OCI-LY1 (cell line): ENCODE measurements at regions not wholly inside any gene's neighbourhood (a gene's known extent, or its start where the extent isn't known, plus 50 kb on each side); places are given as distances from the start of the nearest gene placed in this dataset.

Experiments used
- H2AFZ ChIP-seq: fragments of 200-600 bp; sonication (generic), shearing (Covaris generic); 2 replicates; pipeline ENCODE4 v1.6.0; 2014; ENCODE audit warnings: antibody characterized with exemption, mild to moderate bottlenecking, low read length
- H3F3A ChIP-seq: fragments of 200-600 bp; sonication (generic), shearing (Covaris generic); 2 replicates; pipeline ENCODE4 v1.6.0; 2014; ENCODE audit warnings: mild to moderate bottlenecking, antibody characterized with exemption, low read length, moderate library complexity; ENCODE audit not compliant: insufficient read depth
- H3K27ac ChIP-seq: fragments of 200-600 bp; sonication (generic); 2 replicates; pipeline ENCODE4 v1.5.1; 2014; ENCODE audit warnings: low read length, mixed run types, mild to moderate bottlenecking, low read depth; ENCODE audit not compliant: poor library complexity, severe bottlenecking
- H3K27me3 ChIP-seq: fragments of 200-600 bp; sonication (generic); 2 replicates; pipeline ENCODE4 v1.6.0; 2014; ENCODE audit warnings: antibody characterized with exemption, mild to moderate bottlenecking, low read length, moderate library complexity; ENCODE audit not compliant: insufficient read depth
- H3K36me3 ChIP-seq: fragments of 200-600 bp; sonication (generic); 2 replicates; pipeline ENCODE4 v1.6.1; 2014; ENCODE audit warnings: mild to moderate bottlenecking, antibody characterized with exemption, low read length, moderate library complexity, mixed read lengths; ENCODE audit not compliant: insufficient read depth
- H3K4me1 ChIP-seq: fragments of 200-600 bp; sonication (generic); 2 replicates; pipeline ENCODE4 v1.5.1; 2014; ENCODE audit warnings: mild to moderate bottlenecking, low read length, moderate library complexity; ENCODE audit not compliant: insufficient read depth, severe bottlenecking
- H3K4me2 ChIP-seq: fragments of 200-600 bp; sonication (generic), shearing (Covaris generic); 2 replicates; pipeline ENCODE4 v1.6.1; 2014; ENCODE audit warnings: low read length
- H3K4me3 ChIP-seq: fragments of 200-600 bp; sonication (generic); 2 replicates; pipeline ENCODE4 v1.5.1; 2014; ENCODE audit warnings: low read length, low read depth, mild to moderate bottlenecking, mixed read lengths; ENCODE audit not compliant: poor library complexity, severe bottlenecking
- H3K79me2 ChIP-seq: fragments of 200-600 bp; shearing (Covaris generic); 2 replicates; pipeline ENCODE4 v1.6.1; 2016; ENCODE audit warnings: mixed run types, low read length, mixed read lengths; ENCODE audit not compliant: insufficient read depth
- H3K9ac ChIP-seq: fragments of 200-600 bp; sonication (generic), shearing (Covaris generic); 2 replicates; pipeline ENCODE4 v1.6.1; 2014; ENCODE audit warnings: mild to moderate bottlenecking, low read length, mixed read lengths
- H3K9me2 ChIP-seq: fragments of 200-600 bp; sonication (generic), shearing (Covaris generic); 2 replicates; pipeline ENCODE4 v1.6.1; 2014; ENCODE audit warnings: low read depth, mild to moderate bottlenecking, low read length, mixed read lengths
- H3K9me3 ChIP-seq: fragments of 200-600 bp; shearing (Covaris generic); 2 replicates; pipeline ENCODE4 v1.6.1; 2014; ENCODE audit warnings: low read length, mixed read lengths
- H4K20me1 ChIP-seq: fragments of 200-600 bp; sonication (generic), shearing (Covaris generic); 2 replicates; pipeline ENCODE4 v1.6.0; 2016; ENCODE audit warnings: mild to moderate bottlenecking, low read length; ENCODE audit not compliant: insufficient read depth
- CTCF ChIP-seq: fragments of 200-600 bp; sonication (generic), shearing (Covaris generic); IDR thresholded peaks from 2 replicates; pipeline ENCODE4 v1.5.1; 2017; ENCODE audit warnings: mild to moderate bottlenecking, antibody characterized with exemption, low read length, moderate library complexity, mixed read lengths
- EZH2 ChIP-seq: fragments of 200-600 bp; sonication (generic), shearing (Covaris generic); IDR thresholded peaks from 2 replicates; pipeline ENCODE4 v1.8.0; 2017; ENCODE audit warnings: borderline replicate concordance, mixed run types, mild to moderate bottlenecking, antibody characterized with exemption, low read length, moderate library complexity, mixed read lengths

- Histone ChIP-seq H3K27ac (peak overlapping the region; percentile 53), H3K4me2 (peak overlapping the region; percentile 67), H2AFZ (no peak overlapping the region)
Observed at GRCh38 chr4:176002007-176002613, 63.5 kb upstream of the WDR17 start.

DNA sequence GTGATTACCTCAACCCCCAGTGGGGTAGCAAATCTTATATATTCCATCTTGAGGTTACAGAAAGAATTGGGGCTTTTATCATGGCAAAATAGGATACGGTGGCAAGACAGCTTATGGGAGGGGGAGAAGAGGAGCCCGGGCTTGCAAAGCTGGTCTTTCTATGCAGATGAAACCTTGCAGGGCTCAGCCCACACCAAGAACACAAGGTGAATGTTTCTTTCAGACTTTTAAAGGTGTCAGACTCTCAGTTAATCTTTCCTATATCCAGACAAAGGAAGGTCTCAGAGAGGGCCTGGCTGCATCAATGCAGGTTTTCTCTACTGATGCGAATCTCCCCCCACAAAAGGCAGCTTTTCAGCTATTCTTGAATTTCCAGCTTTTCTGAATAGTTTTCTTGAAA lies 59.9 kb upstream of the WDR17 start:
- H2AFZ ChIP-seq = peak overlapping the region; percentile 74
- H3K4me2 ChIP-seq = no peak overlapping the region
- peaks cover 19% of the 10 kb centered on the region for H3K4me1 ChIP-seq
- no peaks in the 10 kb centered on the region for H3K9me2 ChIP-seq
- no peaks in the 10 kb centered on the region for H3F3A ChIP-seq
- no peak overlapping the region for H3K4me3 ChIP-seq
- H4K20me1 ChIP-seq = no peaks in the 10 kb centered on the region
- peaks cover 11% of the 10 kb centered on the region; the same call in 1 of the 2 replicates for H3K9me3 ChIP-seq
- no peaks in the 10 kb centered on the region for H3K79me2 ChIP-seq
- no peaks in the 10 kb centered on the region for H3K27me3 ChIP-seq
- H3K27ac ChIP-seq = no peak overlapping the region
- TF ChIP-seq CTCF (no peak), EZH2 (no peak)
- no peaks in the 10 kb centered on the region for H3K36me3 ChIP-seq
- H3K9ac ChIP-seq = no peak overlapping the region

More at GRCh38 chr4:176002007-176002613, 63.5 kb upstream of the WDR17 start:
- peak overlapping the region; percentile 70 for H3K9ac ChIP-seq
- H3K27me3 ChIP-seq = no peaks in the 10 kb centered on the region
- peaks cover 19% of the 10 kb centered on the region for H3K4me1 ChIP-seq
- H3K9me3 ChIP-seq = no peaks in the 10 kb centered on the region
- H4K20me1 ChIP-seq = no peaks in the 10 kb centered on the region
- TF ChIP-seq EZH2 = no peak
- no peak for TF ChIP-seq CTCF
- H3K79me2 ChIP-seq = peaks cover 6% of the 10 kb centered on the region; the same call in 1 of the 2 replicates
- H3K4me3 ChIP-seq = peak overlapping the region; percentile 72
- H3F3A ChIP-seq = no peaks in the 10 kb centered on the region
- no peaks in the 10 kb centered on the region for H3K9me2 ChIP-seq
- no peaks in the 10 kb centered on the region for H3K36me3 ChIP-seq

GRCh38 chr4:176009254-176009653 lies 56.4 kb upstream of the WDR17 start:
- peaks cover 40% of the 10 kb centered on the region for H3K4me1 ChIP-seq
- no peak overlapping the region for H3K27ac ChIP-seq
- no peaks in the 10 kb centered on the region for H4K20me1 ChIP-seq
- peaks cover 5% of the 10 kb centered on the region for H3F3A ChIP-seq
- no peaks in the 10 kb centered on the region for H3K79me2 ChIP-seq
- H3K36me3 ChIP-seq = no peaks in the 10 kb centered on the region
- H3K9ac ChIP-seq = no peak overlapping the region
- no peak overlapping the region for H3K4me2 ChIP-seq
- TF ChIP-seq EZH2 = no peak
- no peaks in the 10 kb centered on the region for H3K27me3 ChIP-seq
- no peaks in the 10 kb centered on the region for H3K9me2 ChIP-seq
- no peak overlapping the region for H3K4me3 ChIP-seq
- H3K9me3 ChIP-seq = peaks cover 11% of the 10 kb centered on the region; the same call in 1 of the 2 replicates
- no peak overlapping the region for H2AFZ ChIP-seq

DNA sequence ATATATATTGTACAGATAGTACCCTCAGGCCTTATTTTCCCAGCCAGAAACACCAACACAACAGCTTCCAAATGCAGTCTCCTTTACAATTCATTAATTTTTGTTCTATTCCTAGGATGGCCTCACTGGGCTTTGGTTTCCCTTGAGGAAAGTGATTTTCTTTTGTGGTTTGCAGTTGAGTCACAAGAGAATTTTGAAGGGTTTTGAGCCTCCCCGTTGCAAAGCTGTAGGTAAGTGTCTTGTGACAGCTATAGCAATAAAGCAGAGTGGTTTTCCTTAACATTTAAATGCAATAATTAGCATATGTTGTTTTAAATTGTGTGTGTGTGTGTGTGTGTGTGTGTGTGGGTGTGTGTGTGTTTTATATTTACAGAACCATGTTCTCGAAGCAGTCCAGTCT lies 54.1 kb upstream of the WDR17 start:
- Histone ChIP-seq H4K20me1 (no peaks in the 10 kb centered on the region), H3K4me1 (peaks cover 52% of the 10 kb centered on the region), H3K9ac (peak overlapping the region; percentile 28), H3K4me2 (peak overlapping the region; percentile 24; the same call in 1 of the 2 replicates), H3K79me2 (no peaks in the 10 kb centered on the region), H2AFZ (peak overlapping the region; percentile 44; the same call in 1 of the 2 replicates), H3K4me3 (no peak overlapping the region), H3K36me3 (no peaks in the 10 kb centered on the region), H3K9me2 (no peaks in the 10 kb centered on the region), H3K27me3 (no peaks in the 10 kb centered on the region), H3K9me3 (peaks cover 11% of the 10 kb centered on the region; the same call in 1 of the 2 replicates), H3K27ac (peak overlapping the region; percentile 99), H3F3A (peaks cover 5% of the 10 kb centered on the region)
- no peak for TF ChIP-seq EZH2
- TF ChIP-seq CTCF = no peak
